ENCODE measurements at regions not wholly inside any gene's neighbourhood (a gene's known extent, or its start where the extent isn't known, plus 50 kb on each side); places are given as distances from the start of the nearest gene placed in this dataset.

- TF ChIP-seq CTCF (IDR thresholded peaks at IDR 0.05; ENCODE audit: low read depth, low read length, poor library complexity, severe bottlenecking): no peak
- TF ChIP-seq EZH2phosphoT487 (IDR thresholded peaks at IDR 0.05; ENCODE audit: borderline replicate concordance, low read length): no peak
These were observed 317.7 kb upstream of the DPH6 start for GRCh38 chr15:35863655-35864054.
